Left ventricle myocardium superior (tissue), 1 donor: ENCODE measurements at regions not wholly inside any gene's neighbourhood (a gene's known extent, or its start where the extent isn't known, plus 50 kb on each side); places are given as distances from the start of the nearest gene placed in this dataset.
"Not testable (repeated sequence)": the region's sequence is repeated elsewhere in the genome, so short reads cannot be mapped to it uniquely, and the experiment has no call there.

Experiments
- ATAC-seq: fragments of 200-7000 bp; cut with Tn5 transposase; one replicate; pipeline ENCODE4 v1.9.1; 2020; ENCODE audit warnings: mild to moderate bottlenecking, moderate library complexity
- DNase-seq: peaks from one replicate; pipeline ENCODE4 v3.0.0-alpha.2; 2020
- intact Hi-C: fragments of 100-400 bp; cut with micrococcal nuclease; formaldehyde crosslinking; loops from one replicate; pipeline ENCODE4 v1.11.0; 2022
- donor health status: DM: no; HTN: yes; CAD: no; lungs with severe emphysema.

DNA sequence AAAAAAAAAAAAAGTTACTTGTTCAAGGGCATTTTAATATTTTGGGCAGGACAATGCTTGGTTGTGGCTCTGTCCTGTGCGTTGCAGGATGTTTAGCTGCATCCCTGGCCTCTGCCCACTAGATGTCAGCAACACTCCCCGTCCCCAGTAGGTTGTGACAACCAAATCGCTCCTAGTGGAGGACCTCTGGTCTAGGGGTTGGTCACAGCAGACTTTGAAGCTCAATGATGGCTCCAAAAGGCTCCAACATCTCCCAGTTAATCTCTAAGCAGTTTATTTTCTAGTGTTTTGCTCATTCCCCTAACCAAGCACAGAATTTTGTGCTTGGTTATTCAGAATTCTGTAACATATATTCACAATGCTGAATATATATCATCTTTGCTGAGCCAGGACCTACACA is 67.0 kb downstream of the CHRNA1 start:
- ATAC-seq (peak; percentile 88), DNase-seq (peak; percentile 40)
- intact Hi-C loops, result no loop called here

DNA sequence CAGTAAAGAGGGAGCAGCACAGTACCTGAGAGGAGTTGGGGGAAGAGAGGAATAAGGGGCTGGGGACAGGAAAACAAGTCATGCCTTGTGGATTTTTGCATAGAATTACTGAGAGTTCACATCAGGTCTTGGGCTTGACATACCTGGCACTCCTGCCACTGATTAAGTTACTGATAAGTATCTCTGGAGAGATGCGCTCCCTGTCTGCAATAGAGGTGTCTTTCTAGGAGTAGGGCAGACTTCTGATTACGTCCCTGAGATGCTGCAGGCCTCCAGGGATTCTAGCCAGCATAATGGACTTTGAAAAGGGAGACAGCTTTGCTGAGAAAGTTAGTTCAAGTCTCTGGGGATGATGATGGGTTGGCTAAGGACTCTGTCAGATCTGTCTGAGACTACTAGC is 69.4 kb downstream of the CHRNA1 start:
- ATAC-seq (no peak), DNase-seq (no peak)
- intact Hi-C loops, result no loop called here

DNA sequence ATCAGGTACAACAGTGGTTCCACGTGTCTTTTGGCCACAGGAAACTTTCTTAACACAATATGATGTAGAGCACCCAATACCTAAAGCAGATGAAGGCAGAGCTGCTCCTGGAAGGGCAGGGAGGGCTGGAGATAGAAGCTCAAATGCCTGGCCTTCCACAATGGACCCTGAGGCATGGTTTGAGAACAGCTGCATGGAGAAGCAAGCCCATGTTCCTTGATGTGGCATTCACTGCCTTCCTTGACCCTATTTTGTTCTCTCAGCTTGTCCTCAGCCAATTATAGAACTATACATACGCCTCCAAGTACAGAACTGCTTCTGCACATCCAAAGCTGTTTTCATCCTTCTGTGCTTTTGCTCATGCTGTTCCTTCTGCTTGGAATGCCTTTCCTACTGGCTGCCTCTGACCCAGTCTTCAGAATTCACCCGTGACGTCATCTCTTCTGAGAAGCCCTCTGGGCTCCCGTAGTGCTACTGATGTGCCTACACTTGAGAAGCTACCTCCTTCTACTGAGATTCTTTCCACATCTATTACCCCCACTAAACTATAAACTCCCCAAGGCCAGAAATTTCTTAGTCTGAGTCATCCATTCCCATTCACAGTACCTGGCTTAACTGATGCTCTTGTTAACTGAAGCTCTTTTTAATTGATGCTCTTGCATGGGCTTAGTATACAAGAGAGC is 69.9 kb downstream of the CHRNA1 start:
- ATAC-seq (no peak), DNase-seq (no peak)
- intact Hi-C loops, result no loop called here

DNA sequence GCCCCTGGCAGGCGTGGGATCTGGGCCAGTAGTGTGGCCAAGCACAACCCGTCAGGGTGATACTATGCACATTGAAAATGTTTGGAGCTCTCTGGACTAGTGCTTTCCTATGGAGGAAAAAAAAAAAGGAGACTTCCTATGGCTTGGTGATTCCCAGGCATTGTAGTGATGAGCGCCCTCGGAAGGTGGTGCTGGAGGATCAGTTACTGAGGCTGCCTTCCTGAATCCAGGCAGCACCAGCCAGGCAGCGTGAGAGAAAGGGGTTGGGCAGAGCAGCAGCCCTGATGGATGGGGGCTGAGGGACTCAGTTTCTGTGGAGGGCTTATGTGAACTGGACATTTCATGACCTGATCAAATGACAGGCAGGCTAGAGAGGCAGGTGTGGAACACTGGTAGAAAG is 70.9 kb downstream of the CHRNA1 start:
- ATAC-seq (no peak), DNase-seq (no peak)
- intact Hi-C loops, result no loop called here

DNA sequence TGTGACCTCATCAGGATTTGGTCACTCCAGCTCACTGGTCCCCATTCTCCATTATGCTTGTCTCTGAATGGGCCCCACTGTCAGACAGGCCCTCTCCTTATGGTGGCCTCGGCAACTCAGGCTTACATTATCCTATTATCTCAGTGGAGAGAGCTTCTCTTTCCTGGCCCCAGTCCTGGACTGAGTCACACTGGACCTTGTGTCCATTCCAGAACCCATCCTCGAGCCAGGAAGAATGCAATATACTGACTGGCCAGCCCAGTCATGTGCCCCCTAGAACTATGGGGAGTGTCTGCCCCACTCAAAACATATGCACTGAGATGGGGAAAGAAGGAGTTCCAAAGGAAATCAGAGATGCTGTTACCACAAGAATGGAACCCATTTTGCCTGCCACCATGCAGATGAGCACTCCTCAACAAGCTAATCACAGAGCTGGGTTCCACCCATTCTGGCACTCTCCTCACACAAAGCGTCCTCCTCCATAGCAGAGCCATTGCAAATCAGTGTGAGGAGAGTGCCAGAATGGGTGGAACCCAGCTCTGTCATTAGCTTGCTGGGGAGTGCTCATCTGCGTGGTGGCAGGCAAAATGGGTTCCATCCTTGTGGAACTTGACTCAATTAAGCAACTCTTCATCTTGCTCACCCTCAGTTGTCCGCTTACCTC is 71.9 kb downstream of the CHRNA1 start:
- DNase-seq (no peak), ATAC-seq (no peak)
- intact Hi-C loops, result no loop called here

DNA sequence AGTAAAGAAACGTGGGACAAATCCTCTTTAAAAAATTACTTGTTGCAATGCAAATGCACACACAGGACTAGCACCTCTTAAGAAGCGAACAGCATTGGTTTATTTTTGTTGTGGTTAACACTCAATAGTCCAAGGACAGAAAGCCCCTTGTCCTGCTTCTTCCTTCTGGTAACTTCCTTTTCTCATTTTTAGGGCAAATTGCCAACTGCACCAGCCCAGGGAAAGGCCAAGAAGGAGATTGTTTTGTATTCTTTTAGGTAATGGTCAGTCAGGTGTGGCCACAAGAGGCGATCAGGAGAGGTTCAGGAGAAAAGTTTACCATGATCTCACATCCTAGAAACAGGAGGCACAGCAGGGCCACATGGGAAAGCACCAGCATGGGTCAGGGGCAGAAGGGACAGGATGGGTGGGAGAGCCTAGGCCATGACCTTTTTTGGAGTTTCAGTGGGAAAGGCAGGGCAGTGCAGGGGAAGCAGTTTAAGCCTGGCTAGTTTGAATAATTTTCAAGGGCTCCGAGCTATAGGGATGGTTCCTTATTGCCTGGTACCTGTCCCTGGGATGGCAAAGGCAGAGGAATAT is 73.0 kb downstream of the CHRNA1 start:
- intact Hi-C loops, result no loop called here
- ATAC-seq, result no peak

DNA sequence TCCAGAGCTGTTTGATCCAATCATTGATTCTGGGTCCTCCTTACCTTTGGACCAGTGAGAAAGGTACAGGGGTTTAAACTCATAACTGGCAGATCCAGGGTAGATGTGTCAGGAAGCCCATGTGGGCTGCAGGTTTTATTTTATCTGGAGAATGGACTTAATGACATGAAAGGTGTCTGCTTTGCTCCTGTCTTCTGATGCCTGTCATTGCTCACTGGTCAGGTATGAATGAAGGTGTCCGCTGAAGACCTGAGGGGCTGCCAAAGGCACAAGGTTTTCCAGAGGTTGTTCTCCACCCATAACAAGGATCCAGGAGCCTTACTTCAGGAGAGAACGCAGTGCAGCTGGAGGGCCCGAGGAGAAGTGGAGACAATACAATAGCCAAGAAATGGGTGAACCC is 74.2 kb downstream of the CHRNA1 start:
- DNase-seq (no peak), ATAC-seq (no peak)
- intact Hi-C loops, result no loop called here

More for the DNA sequence above, 73.0 kb downstream of the CHRNA1 start:
- DNase-seq, result no peak

DNA sequence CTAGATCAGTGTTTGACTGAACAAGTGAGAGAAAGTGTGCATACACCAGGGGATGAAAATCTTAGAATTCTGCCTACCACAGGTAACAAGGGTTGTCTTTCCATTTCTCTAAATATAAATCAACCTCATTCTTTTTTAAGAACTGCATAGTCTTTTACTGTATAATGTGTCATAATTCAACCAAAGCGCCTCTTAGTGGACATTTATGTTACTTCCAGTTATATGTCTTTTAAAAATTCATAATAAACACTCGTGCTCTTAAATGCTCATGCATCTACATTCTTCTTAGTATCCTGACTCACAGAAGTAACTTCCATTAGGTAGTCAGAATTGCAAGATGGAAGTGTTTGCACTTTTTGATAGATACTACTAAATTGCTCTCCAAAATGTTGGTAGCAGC is 76.2 kb downstream of the CHRNA1 start:
- ATAC-seq (peak; percentile 29), DNase-seq (no peak)
- intact Hi-C loops, result loop anchor here (5.0 kb wide), 1 partner anchor 226 kb away; no protein-coding TSS in a partner anchor

DNA sequence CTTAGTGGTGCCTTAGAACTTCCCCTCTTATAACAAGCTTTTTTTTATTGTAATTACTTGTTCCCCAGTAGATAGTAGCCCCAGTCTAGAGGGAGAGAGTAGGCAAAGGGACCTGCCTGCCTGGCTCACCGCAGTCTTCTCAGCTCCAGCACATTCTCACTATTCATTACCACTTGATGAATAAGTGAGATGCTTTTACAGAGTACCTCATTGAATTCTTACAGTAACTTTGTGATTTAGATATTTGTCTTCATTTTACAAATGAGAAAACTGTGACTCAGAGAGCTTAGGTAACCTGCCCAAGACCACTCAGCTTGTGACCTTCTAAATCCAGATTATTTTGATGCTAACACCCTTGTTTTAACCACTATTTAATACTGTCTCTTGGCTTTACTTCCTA is 77.8 kb downstream of the CHRNA1 start:
- ATAC-seq (no peak), DNase-seq (no peak)
- intact Hi-C loops, result loop anchor here (5.0 kb wide), 1 partner anchor 224 kb away; no protein-coding TSS in a partner anchor

DNA sequence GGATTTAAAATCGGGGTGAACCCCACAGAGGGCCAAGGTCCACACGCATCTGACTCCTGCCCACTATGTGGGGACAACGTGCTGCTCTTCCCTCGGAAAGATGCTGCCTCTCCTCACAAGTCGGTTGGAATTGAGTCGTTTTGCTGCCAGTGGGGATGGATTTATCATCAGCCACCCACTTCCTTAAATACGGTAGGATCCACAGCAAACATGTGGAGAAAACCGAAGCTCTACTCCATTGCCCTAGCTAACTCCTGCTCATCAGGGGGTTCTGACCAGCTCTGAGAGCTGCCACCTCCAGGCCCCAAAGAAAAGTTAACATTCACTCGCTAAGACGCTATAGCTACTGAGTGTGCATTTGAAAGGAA is 80.9 kb downstream of the CHRNA1 start:
- DNase-seq (no peak), ATAC-seq (peak; percentile 34)
- intact Hi-C loops, result no loop called here

DNA sequence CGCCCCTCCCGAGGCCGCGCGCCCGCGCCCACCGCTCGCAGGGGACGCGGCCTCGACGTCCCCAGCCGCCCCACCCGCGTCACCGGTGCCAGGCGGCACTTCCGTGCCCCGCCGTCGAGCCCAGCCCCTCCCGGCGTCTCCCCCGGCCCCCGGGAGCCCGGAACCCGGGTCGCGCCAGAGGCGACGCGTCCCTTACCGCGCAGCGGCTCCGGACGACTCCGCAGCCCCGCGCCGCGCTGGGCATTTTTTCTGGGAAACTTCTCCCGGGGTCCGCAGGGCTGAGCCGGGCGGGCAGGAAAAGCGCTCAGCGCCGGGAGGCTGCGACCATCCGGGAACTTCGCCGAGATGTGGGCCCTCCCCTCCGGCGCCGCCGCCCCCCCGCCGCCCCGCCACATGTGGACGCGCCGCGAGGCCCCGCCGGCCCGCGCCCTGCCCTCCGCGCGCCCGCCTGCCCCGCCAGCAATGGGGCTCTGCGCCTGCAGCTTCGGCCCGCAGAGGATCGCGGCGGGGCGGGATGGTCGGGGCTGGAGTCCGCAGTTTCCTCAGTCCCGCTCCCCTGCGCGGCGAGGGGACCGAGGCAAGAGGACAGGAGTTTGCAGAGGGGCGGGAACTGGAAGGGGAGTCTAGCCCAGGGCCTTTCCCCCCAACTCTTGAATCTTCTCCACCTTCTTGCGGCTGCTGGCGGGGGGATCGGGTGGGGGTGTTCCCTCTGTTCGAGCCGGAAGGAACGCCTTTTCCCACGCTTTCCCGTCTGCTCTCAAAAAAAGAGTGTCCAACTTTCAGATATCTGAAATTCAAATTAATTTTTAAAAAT is 81.5 kb downstream of the CHRNA1 start:
- peak; percentile 90 for ATAC-seq
- intact Hi-C loops, result no loop called here
- peak; percentile 88 for DNase-seq

DNA sequence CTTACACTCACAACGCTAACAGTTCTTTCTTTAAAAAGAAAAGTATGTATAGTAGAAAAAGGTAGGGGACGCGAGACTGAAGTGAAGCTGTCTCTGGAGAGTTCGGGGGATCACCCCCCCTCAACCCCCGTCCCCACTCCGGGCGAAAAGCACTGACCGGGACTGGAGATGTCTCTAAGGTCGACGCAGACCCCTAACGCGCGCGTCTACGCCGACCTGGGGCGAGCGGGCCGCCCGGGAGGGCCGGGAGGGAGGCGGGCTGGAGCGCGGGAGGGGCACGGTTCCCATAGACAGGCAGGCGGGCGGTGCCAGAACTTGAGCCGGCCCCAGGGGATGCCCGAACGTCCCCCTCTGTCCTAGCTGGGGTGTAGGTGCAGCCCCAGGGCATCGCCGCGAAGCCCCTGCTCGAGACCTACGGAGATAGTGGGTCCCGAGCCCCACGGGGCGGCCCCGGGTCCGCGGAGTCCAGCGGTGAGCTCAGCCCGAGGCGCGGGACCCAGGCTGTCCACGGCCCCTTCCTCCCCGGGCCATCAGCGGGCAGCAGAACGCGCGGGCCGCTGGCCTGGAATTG is 82.2 kb downstream of the CHRNA1 start:
- intact Hi-C loops, result no loop called here
- DNase-seq, result peak; percentile 71
- peak; percentile 68 for ATAC-seq

DNA sequence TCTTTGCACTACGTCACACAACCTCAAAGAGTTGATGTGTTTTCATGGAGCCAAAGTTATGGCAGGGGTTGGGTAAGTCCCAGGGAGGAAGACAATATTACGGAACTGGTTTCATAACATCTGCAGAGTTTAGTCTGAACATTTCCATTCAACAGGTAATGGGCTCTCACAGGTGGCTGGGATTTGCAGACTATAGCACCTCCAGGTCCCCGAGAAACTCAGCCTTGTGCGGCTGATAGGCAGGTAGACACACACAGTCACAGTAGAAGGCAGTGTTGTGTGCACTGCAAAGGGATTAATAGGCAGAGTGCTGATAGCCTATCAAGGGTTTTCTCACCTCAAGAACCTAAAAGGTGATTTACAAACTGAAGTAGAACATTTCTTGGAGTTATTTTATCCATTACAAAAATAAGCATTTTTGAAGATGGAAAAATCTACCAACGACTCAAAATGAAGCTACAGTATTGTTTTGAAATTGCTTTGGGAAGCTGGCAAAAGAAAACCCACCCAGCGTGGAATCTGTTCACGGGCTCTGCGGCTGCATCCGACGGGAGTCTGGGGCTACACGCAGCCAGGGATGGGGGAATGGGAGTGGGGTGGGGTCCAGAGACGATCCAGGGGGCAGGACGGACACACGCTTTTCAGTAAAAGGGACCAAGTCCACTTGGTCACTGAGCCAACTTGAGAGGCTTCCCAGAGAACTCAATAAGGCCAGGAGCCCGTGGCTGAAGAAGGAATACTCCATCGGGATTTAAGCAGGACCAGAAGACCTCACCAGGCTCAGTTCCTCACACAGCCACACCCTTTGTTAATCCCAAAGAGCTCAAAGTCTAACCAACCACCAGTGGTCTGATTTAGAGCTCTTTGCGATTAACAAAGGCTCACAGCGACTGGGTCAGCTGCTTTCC is 82.9 kb downstream of the CHRNA1 start:
- DNase-seq (no peak), ATAC-seq (peak; percentile 38)
- intact Hi-C loops, result no loop called here

DNA sequence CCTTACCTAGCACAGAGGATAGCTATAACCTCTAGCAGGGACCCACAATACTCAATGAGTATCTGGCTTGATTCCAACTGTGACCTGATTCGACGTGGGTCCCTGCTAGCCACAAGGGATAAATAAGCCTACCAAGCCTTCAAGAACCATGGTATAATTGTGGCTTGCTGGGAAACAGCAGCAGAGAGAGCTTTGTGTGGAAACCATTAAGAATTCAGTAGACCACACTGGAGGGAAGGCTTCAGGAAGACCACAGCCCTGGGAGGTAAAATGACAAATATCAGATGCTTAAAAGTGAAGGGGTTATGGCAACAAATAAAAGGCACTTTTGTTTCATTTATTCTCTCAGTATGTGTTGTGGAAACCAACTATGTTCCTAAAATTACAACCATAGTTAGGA is 82.6 kb upstream of the WIPF1 start:
- ATAC-seq (no peak), DNase-seq (no peak)
- intact Hi-C loops, result no loop called here

DNA sequence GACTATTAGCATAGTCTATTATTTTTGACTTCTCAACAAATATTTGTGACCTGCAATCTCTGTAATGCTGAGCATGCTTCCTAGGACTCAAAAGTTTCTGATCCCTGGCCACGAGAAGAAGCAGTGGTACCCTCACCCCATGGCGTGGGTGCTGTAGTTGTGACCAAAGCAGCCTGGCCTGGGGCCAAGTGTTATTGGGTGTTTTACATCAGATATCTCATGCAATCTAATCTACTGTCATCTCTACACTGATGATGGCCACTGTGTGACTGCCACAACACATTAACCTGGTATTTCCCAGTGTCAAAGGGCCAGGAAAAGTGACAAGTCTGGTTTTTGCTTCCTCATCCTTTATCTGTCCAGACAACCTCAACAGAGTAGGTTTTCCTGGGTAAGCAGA is 80.8 kb upstream of the WIPF1 start:
- ATAC-seq, result no peak

DNA sequence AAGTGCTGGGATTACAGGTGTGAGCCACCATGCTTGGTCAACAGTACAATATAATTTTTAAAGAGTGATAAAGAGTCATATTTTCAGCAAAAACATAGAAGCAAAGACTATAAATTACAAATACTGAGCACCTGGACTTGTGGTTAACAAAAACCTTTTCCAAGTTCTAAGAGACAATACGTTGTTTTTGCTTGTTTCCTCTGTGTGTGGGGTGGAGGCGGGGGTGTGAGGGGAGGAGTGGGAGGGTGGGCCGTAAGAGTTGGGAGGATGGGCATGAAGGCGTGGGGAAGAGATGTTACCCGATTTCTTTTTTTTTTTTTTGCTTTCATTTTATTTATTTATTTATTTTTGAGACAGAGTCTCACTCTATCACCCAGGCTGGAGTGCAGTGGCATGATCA is 78.0 kb upstream of the WIPF1 start:
- no peak for ATAC-seq
- intact Hi-C loops, result no loop called here
- DNase-seq, result no peak

More for the DNA sequence above, 80.8 kb upstream of the WIPF1 start:
- intact Hi-C loops, result no loop called here
- no peak for DNase-seq

DNA sequence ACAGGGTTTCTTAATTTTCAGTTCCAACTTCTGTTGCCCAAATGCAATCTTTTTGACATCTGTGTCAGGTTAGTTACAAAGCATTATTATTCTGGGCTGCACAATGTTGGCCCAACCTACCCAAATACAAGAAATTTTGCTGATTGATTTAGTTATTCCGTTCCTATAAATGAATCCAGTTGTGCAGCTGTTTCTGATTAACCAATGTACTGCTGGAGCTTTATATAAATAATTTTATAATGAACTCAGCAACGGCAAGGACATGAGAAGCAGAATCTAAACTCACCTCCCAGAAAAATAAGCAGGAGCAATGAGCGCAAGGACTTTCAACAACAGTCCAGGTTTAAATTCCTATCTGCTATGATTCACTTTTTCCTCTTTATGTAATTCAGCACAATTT is 76.3 kb upstream of the WIPF1 start:
- intact Hi-C loops, result no loop called here
- no peak for ATAC-seq
- no peak for DNase-seq

DNA sequence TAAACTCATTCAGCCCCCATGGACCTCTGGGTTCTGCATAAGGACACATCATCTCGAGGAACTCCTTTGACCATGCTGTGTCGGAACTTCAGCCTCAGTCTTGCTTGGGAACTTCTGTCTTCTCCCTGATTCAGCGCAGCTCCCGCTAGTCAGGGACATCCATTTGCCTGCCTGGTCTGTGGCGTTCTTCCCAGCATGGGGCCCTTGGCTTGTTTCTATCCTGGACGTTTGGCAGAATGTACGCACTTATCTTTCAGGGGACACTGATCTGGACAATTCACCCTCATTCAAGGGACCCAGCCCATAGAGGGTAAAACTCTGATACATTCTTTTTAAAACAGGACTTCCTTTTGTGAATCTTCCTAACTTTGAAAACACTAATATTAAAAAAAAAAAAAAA is 75.8 kb upstream of the WIPF1 start:
- ATAC-seq, result no peak
- DNase-seq, result no peak
- intact Hi-C loops, result no loop called here

DNA sequence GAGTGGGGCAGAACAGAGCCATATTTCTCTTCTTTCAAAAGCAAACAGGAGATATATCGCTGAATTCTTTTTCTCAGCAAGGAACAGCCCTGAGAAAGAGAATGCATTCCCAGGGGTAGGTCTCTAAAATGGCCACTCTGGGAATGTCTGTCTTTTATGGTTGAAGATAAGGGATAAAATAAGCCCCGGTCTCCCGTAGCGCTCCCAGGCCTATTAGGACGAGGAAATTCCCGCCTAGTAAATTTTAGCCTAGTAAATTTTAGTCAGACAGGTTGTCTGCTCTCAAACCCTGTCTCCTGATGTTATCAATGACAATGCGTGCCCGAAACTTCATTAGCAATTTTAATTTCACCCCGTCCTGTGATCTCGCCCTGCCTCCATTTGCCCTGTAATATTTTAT is 73.9 kb upstream of the WIPF1 start:
- DNase-seq, intact Hi-C loops, ATAC-seq: not testable (repeated sequence)
